ENCODE measurements at regions not wholly inside any gene's neighbourhood (a gene's known extent, or its start where the extent isn't known, plus 50 kb on each side); places are given as distances from the start of the nearest gene placed in this dataset.

GRCh38 chr6:104613416-104614001 is 246.2 kb downstream of the HACE1 start:
- no peak for DNase-seq

- no peak for DNase-seq
Measured at GRCh38 chr6:104612541-104612940, 247.2 kb downstream of the HACE1 start.

- DNase-seq = no peak
Measured at GRCh38 chr6:104608101-104608500, 251.6 kb downstream of the HACE1 start.

- no peak for DNase-seq
Measured at GRCh38 chr6:104607501-104607900, 252.2 kb downstream of the HACE1 start.

GRCh38 chr6:104606361-104606760 is 253.4 kb downstream of the HACE1 start:
- no peak for DNase-seq

GRCh38 chr6:104604685-104605084 is 255.0 kb downstream of the HACE1 start:
- DNase-seq = no peak

- no peak for DNase-seq
Measured at GRCh38 chr6:104603108-104603745, 256.5 kb downstream of the HACE1 start.

- DNase-seq = no peak
Measured at GRCh38 chr6:104601721-104602120, 258.0 kb downstream of the HACE1 start.

- DNase-seq = no peak
Measured at GRCh38 chr6:104601131-104601651, 258.5 kb downstream of the HACE1 start.

- no peak for DNase-seq
Measured at GRCh38 chr6:104600639-104600931, 259.1 kb downstream of the HACE1 start.

GRCh38 chr6:104599821-104600638 is 259.7 kb downstream of the HACE1 start:
- no peak for DNase-seq

- DNase-seq = no peak
Measured at GRCh38 chr6:104597541-104598050, 262.1 kb downstream of the HACE1 start.

GRCh38 chr6:104596091-104596490 is 263.6 kb downstream of the HACE1 start:
- DNase-seq = no peak

- no peak for DNase-seq
Measured at GRCh38 chr6:104595311-104595820, 264.4 kb downstream of the HACE1 start.

GRCh38 chr6:104591573-104592334 is 268.0 kb downstream of the HACE1 start:
- no peak for DNase-seq

- DNase-seq = no peak
Measured at GRCh38 chr6:104589940-104590339, 269.8 kb downstream of the HACE1 start.

- DNase-seq = no peak
Measured at GRCh38 chr6:104585646-104586045, 274.1 kb downstream of the HACE1 start.

- DNase-seq = no peak
Measured at GRCh38 chr6:104580452-104580851, 279.3 kb downstream of the HACE1 start.

- no peak for DNase-seq
Measured at GRCh38 chr6:104579310-104579863, 280.3 kb downstream of the HACE1 start.

- DNase-seq = no peak
Measured at GRCh38 chr6:104575536-104575935, 284.2 kb downstream of the HACE1 start.

- no peak for DNase-seq
Measured at GRCh38 chr6:104574135-104574750, 285.5 kb downstream of the HACE1 start.

- DNase-seq = no peak
Measured at GRCh38 chr6:104573350-104573749, 286.4 kb downstream of the HACE1 start.

Data from stimulated activated CD4-positive, alpha-beta T cell treated with anti-CD3 and anti-CD28 coated beads, Interleukin-15, amount 100 ng/mL, for 24 hours (primary cell).